Mesendoderm (in vitro differentiated cells): ENCODE measurements at regions not wholly inside any gene's neighbourhood (a gene's known extent, or its start where the extent isn't known, plus 50 kb on each side); places are given as distances from the start of the nearest gene placed in this dataset.

Source experiments
- DNase-seq: peaks from one replicate; pipeline ENCODE4 v3.0.0; 2013
- H2AK5ac ChIP-seq: 2 replicates; pipeline ENCODE4 v1.6.1; 2013; ENCODE audit warnings: low read length, inconsistent platforms
- H2BK120ac ChIP-seq: 2 replicates; pipeline ENCODE4 v1.6.1; 2013; ENCODE audit warnings: low read depth, mild to moderate bottlenecking, low read length, moderate library complexity, mixed read lengths
- H2BK15ac ChIP-seq: replicated peaks from 2 replicates; pipeline ENCODE4 v1.6.1; 2013; ENCODE audit warnings: low read depth, mild to moderate bottlenecking, moderate library complexity
- H2BK5ac ChIP-seq: 2 replicates; pipeline ENCODE4 v1.6.1; 2013; ENCODE audit warnings: low read length, inconsistent platforms
- H3K18ac ChIP-seq: 2 replicates; pipeline ENCODE4 v1.6.1; 2013; ENCODE audit warnings: mild to moderate bottlenecking, low read length, mixed read lengths
- H3K23ac ChIP-seq: one replicate; pipeline ENCODE4 v1.6.1; 2013; ENCODE audit warnings: low read length
- H3K27ac ChIP-seq: 2 replicates; pipeline ENCODE4 v1.5.1; 2013; ENCODE audit warnings: low read depth, mild to moderate bottlenecking, inconsistent platforms, low read length, moderate library complexity
- H3K27me3 ChIP-seq: 2 replicates; pipeline ENCODE4 v1.6.1; 2013; ENCODE audit warnings: low read length, control low read depth, mild to moderate bottlenecking, inconsistent platforms; ENCODE audit not compliant: insufficient read depth, poor library complexity
- H3K36me3 ChIP-seq: 2 replicates; pipeline ENCODE4 v1.6.1; 2013; ENCODE audit warnings: low read length, inconsistent platforms; ENCODE audit not compliant: control insufficient read depth, insufficient read depth
- H3K4ac ChIP-seq: one replicate; pipeline ENCODE4 v1.6.1; 2013; ENCODE audit warnings: low read depth, mild to moderate bottlenecking, low read length, moderate library complexity
- H3K4me1 ChIP-seq: 2 replicates; pipeline ENCODE4 v1.6.1; 2013; ENCODE audit warnings: low read depth, low read length, inconsistent platforms; ENCODE audit not compliant: control insufficient read depth
- H3K4me2 ChIP-seq: 2 replicates; pipeline ENCODE4 v1.6.1; 2013; ENCODE audit warnings: low read length
- H3K4me3 ChIP-seq: 2 replicates; pipeline ENCODE4 v1.5.1; 2013; ENCODE audit warnings: mild to moderate bottlenecking, low read length
- H3K56ac ChIP-seq: one replicate; pipeline ENCODE4 v1.6.1; 2013; ENCODE audit warnings: low read length
- H3K79me1 ChIP-seq: 2 replicates; pipeline ENCODE4 v1.6.1; 2013; ENCODE audit warnings: low read length, inconsistent platforms
- H3K79me2 ChIP-seq: 2 replicates; pipeline ENCODE4 v1.6.1; 2013; ENCODE audit warnings: mild to moderate bottlenecking, low read length; ENCODE audit not compliant: control insufficient read depth, insufficient read depth
- H3K9ac ChIP-seq: 2 replicates; pipeline ENCODE4 v1.6.1; 2013; ENCODE audit warnings: low read length, inconsistent platforms
- H4K5ac ChIP-seq: one replicate; pipeline ENCODE4 v1.6.1; 2013; ENCODE audit warnings: low read length
- H4K8ac ChIP-seq: one replicate; pipeline ENCODE4 v1.6.1; 2013; ENCODE audit warnings: low read depth, mild to moderate bottlenecking, control low read depth, low read length, moderate library complexity
- WGBS: extraction: QIAGEN DNeasy Blood & Tissue Kit; methylation state at CpG from one replicate; pipeline ENCODE4 v1.1.7; 2013; ENCODE audit warnings: low lambda C conversion rate, missing lambda C conversion rate; ENCODE audit not compliant: insufficient coverage; ENCODE audit errors: extremely low coverage; 5-methylcytosine and 5-hydroxymethylcytosine counted together

DNA sequence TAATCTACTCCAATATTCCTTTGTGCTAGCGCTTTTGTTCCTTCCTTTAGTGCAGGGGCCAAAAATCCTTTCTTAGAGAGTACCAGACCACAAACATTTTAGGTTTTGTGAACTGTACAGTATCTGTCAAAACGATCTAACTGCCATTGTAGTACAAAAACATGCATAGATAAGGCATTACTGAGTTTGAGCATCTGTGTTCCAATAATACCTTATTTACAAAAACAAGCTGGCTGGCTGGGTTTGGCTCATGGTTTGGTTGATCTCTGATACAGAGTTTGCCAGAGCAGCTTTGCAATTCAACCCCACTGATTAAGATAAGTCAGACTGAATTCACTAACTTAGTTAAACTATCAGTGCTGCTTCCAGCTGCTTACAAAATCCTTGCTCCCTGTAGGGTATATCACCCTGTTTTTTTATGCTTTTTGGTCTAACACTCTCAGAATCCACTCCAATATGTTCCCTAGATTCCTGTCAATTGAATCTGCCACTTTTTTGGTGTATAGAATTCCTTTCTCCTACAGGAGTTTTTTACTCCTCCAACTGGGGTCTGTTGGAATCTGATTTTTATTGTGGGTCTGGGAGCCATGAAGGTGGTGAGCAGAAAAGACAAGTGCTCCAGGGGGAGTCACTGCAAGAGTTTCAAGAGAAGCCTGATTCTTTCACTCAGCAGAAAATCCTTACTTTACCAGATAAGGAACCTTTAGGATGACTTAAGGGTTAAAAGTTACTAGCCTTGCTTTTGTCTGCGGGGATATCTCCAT is 1399.4 kb downstream of the EFNB2 start:
- DNase-seq: peak; percentile 70
- no peak overlapping the region for H4K5ac ChIP-seq
- no peak overlapping the region for H3K18ac ChIP-seq
- no peaks in the 10 kb centered on the region for H3K79me2 ChIP-seq
- peak overlapping the region; percentile 80 for H3K27ac ChIP-seq
- no peaks in the 10 kb centered on the region for H3K4me1 ChIP-seq
- H3K23ac ChIP-seq: no peak overlapping the region
- no peak overlapping the region for H3K9ac ChIP-seq
- H4K8ac ChIP-seq: no peak overlapping the region
- no CpG with 5 or more reads among the region's 3 CpGs for WGBS
- H2AK5ac ChIP-seq: no peak overlapping the region
- H3K4me3 ChIP-seq: no peak overlapping the region
- no peak overlapping the region for H2BK120ac ChIP-seq
- no peak overlapping the region for H3K56ac ChIP-seq
- no peak overlapping the region for H3K4ac ChIP-seq
- no peak overlapping the region for H2BK15ac ChIP-seq
- H3K27me3 ChIP-seq: no peaks in the 10 kb centered on the region
- no peak overlapping the region for H2BK5ac ChIP-seq
- no peaks in the 10 kb centered on the region for H3K36me3 ChIP-seq
- H3K79me1 ChIP-seq: no peaks in the 10 kb centered on the region
- no peak overlapping the region for H3K4me2 ChIP-seq

DNA sequence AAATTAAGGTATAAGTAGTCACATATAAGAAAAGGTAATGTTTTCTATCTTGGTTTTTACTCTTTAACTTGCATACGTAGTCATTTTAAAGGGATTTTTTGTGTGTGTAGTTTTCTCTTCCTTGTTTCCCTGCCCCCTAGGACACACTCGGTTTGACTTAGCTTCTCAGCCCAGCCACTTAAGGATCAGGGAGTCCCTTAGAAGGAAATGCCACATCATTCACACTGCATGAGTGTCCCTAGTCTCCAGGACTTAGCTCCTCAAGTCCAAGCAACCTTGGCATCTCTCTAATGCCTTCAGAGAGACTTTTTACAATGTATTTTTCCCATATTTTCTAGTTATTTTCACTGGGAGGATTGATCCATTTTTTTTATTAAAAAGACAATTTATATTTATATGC is 1407.7 kb downstream of the EFNB2 start:
- H3K27ac ChIP-seq: no peak overlapping the region
- no peaks in the 10 kb centered on the region for H3K36me3 ChIP-seq
- no peak overlapping the region for H2AK5ac ChIP-seq
- peak; percentile 63 for DNase-seq
- H3K9ac ChIP-seq: no peak overlapping the region
- H3K79me1 ChIP-seq: no peaks in the 10 kb centered on the region
- no peak overlapping the region for H3K4me3 ChIP-seq
- WGBS: no CpG with 5 or more reads among the region's 2 CpGs
- no peak overlapping the region for H2BK15ac ChIP-seq
- H2BK120ac ChIP-seq: no peak overlapping the region
- no peak overlapping the region for H3K56ac ChIP-seq
- no peak overlapping the region for H2BK5ac ChIP-seq
- H3K4me2 ChIP-seq: no peak overlapping the region
- no peak overlapping the region for H3K18ac ChIP-seq
- H4K8ac ChIP-seq: no peak overlapping the region
- H3K4me1 ChIP-seq: no peaks in the 10 kb centered on the region
- no peaks in the 10 kb centered on the region for H3K79me2 ChIP-seq
- H4K5ac ChIP-seq: no peak overlapping the region
- H3K4ac ChIP-seq: no peak overlapping the region
- no peaks in the 10 kb centered on the region for H3K27me3 ChIP-seq
- H3K23ac ChIP-seq: no peak overlapping the region

DNA sequence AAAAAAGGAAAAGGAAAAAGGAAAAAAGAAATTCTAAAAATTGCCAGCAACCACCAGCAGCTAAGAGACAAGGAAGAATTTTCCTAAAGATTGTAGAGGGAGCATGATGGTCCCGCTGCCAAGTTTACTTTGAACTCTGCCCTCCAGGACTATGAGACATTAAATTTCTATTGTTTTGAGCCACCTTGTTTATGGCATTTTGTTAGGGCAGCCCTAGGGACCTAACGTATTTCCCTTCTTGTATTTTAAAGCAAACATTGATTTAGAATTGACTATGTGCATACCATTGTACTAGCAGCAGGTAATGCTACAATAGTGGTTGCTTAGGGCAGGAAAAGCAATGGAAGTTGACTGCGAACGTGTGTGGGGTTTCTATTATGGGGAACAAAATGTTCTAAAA is 1414.2 kb downstream of the EFNB2 start:
- Histone ChIP-seq H2BK15ac (no peak overlapping the region), H2BK5ac (no peak overlapping the region), H3K36me3 (no peaks in the 10 kb centered on the region), H3K79me2 (no peaks in the 10 kb centered on the region), H3K4me1 (no peaks in the 10 kb centered on the region), H2BK120ac (no peak overlapping the region), H3K4me3 (no peak overlapping the region), H4K5ac (no peak overlapping the region), H4K8ac (no peak overlapping the region), H3K79me1 (no peaks in the 10 kb centered on the region), H3K4ac (no peak overlapping the region), H3K9ac (no peak overlapping the region), H3K56ac (no peak overlapping the region), H3K27ac (no peak overlapping the region), H3K23ac (no peak overlapping the region), H3K27me3 (no peaks in the 10 kb centered on the region), H3K18ac (no peak overlapping the region), H3K4me2 (no peak overlapping the region), H2AK5ac (no peak overlapping the region)
- whole genome bisulfite sequencing: no CpG with 5 or more reads among the region's 4 CpGs
- DNase-seq: no peak

DNA sequence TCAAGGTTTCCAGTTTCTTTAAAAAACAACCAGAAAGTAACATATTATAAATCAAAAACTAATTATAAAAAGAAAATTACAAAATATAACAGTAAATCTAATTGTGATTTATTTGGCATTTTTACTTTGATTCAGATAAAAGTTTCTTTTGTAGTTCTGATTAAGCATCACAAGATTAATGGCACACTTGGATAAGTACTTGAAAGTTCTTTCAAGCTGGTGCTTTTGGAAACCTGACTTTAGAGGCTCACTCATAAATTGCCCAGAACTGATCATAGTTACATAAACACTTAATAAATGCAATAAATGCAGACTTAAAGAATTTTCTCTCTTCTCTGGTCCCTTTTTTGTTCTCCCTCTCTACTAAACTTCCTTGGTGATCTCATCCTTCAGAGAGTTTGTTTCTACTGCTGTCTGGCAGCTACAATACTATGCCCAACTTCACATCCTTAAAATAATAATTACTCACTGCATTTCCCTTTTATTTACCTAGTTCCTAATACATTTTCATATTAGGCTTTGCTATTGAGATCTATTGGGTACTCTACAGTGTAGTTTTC is 1417.0 kb downstream of the EFNB2 start:
- H2BK120ac ChIP-seq: no peak overlapping the region
- no peak overlapping the region for H3K4ac ChIP-seq
- no peak overlapping the region for H3K9ac ChIP-seq
- H4K5ac ChIP-seq: no peak overlapping the region
- H2BK15ac ChIP-seq: no peak overlapping the region
- H3K4me3 ChIP-seq: no peak overlapping the region
- no peak overlapping the region for H3K56ac ChIP-seq
- no peak overlapping the region for H3K23ac ChIP-seq
- no peak overlapping the region for H3K18ac ChIP-seq
- H3K36me3 ChIP-seq: no peaks in the 10 kb centered on the region
- H3K4me2 ChIP-seq: no peak overlapping the region
- H2BK5ac ChIP-seq: no peak overlapping the region
- H3K79me2 ChIP-seq: no peaks in the 10 kb centered on the region
- no peaks in the 10 kb centered on the region for H3K4me1 ChIP-seq
- no peaks in the 10 kb centered on the region for H3K27me3 ChIP-seq
- no peak for DNase-seq
- H3K27ac ChIP-seq: no peak overlapping the region
- H4K8ac ChIP-seq: no peak overlapping the region
- H3K79me1 ChIP-seq: no peaks in the 10 kb centered on the region
- H2AK5ac ChIP-seq: no peak overlapping the region

DNA sequence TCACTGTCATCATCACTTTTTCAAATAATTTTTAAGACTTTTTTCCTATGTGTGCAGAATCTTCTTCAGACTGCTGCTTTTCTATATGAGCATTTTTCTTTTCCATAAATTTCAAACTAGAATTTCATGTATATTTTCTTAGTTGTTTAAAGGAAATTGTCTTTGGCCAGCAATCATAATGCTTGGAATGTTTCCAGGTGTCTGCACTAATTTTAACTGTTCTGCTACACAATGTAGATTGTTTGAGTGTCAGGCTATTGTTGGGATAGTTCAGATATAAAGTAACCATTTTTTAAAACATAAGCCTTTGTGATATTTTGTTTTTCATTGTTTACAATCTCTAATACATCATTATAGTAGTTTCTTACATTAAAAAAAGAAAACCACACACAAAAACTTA is 1418.5 kb downstream of the EFNB2 start:
- H3K27me3 ChIP-seq: no peaks in the 10 kb centered on the region
- H3K79me2 ChIP-seq: no peaks in the 10 kb centered on the region
- no peaks in the 10 kb centered on the region for H3K4me1 ChIP-seq
- DNase-seq: no peak
- no peak overlapping the region for H3K4me3 ChIP-seq
- H4K5ac ChIP-seq: no peak overlapping the region
- H3K23ac ChIP-seq: no peak overlapping the region
- no peak overlapping the region for H3K18ac ChIP-seq
- no peak overlapping the region for H3K9ac ChIP-seq
- no peak overlapping the region for H3K4me2 ChIP-seq
- no peak overlapping the region for H3K27ac ChIP-seq
- H3K56ac ChIP-seq: no peak overlapping the region
- H3K79me1 ChIP-seq: no peaks in the 10 kb centered on the region
- H4K8ac ChIP-seq: no peak overlapping the region
- H2BK5ac ChIP-seq: no peak overlapping the region
- no peak overlapping the region for H2AK5ac ChIP-seq
- H3K36me3 ChIP-seq: no peaks in the 10 kb centered on the region
- no peak overlapping the region for H3K4ac ChIP-seq
- H2BK120ac ChIP-seq: no peak overlapping the region
- no peak overlapping the region for H2BK15ac ChIP-seq

DNA sequence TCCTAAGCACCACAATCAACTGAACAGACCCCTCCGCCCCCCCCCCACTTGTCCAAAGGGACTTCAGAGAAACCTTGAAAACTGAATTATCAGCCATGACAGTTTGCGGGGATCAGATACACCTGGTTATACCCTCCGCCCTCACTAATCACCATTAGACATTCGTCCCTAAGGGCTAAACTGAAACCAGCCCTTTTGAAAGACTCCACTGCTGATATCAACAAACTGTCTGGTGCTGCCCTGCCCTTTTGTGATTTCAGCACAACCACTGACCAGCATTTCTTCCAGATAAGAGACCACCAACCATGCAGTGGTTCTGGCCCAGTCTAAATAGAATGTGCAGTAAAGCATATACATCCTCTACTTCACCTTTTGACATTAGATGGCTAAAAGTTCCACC is 1422.9 kb downstream of the EFNB2 start:
- no CpG with 5 or more reads among the region's 4 CpGs for WGBS
- Histone ChIP-seq H3K23ac (no peak overlapping the region), H3K27me3 (no peaks in the 10 kb centered on the region)

More for the DNA sequence above, 1422.9 kb downstream of the EFNB2 start:
- H2BK15ac ChIP-seq: no peak overlapping the region
- no peak overlapping the region for H3K4me3 ChIP-seq
- no peak overlapping the region for H3K27ac ChIP-seq
- no peak overlapping the region for H2BK5ac ChIP-seq
- H3K9ac ChIP-seq: no peak overlapping the region
- H3K4me1 ChIP-seq: no peaks in the 10 kb centered on the region
- no peak overlapping the region for H3K56ac ChIP-seq
- no peak overlapping the region for H3K4ac ChIP-seq
- H4K8ac ChIP-seq: no peak overlapping the region
- H3K36me3 ChIP-seq: no peaks in the 10 kb centered on the region
- no peak overlapping the region for H3K18ac ChIP-seq
- no peak overlapping the region for H2BK120ac ChIP-seq
- H3K79me2 ChIP-seq: no peaks in the 10 kb centered on the region
- no peak for DNase-seq
- no peak overlapping the region for H2AK5ac ChIP-seq
- no peak overlapping the region for H3K4me2 ChIP-seq
- H3K79me1 ChIP-seq: no peaks in the 10 kb centered on the region
- no peak overlapping the region for H4K5ac ChIP-seq
